ENCODE measurements at regions not wholly inside any gene's neighbourhood (a gene's known extent, or its start where the extent isn't known, plus 50 kb on each side); places are given as distances from the start of the nearest gene placed in this dataset.

DNA sequence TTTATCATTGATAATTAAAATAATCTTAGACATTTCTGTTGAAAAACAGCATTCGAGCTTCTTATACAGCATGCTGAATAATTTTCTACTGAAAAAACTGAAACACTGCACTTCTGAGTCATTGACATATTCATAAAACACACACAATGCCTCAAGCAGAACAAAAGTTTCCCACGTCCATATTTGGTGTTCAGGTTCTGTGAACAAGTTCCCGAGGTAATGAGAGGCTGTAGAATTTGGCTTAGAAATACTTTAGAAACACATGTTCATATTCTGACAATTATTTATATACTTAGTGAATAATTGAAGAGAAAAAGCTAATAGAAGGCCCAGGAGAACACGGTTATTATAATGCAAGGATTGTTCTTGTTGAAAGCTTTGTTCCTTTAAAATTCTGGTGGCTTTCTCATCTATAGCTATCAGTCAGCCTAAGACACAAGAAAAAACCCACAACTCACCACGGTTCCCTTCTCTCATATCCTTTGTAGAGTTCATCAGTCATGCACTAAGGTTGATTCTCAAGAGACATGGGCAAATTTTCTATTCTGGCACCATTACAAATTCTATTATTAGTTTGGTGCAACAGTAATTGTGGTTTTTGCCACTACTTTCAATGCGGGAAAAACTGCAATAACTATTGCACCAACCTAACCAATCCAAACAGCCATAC lies 194.4 kb downstream of the TMX3 start:
- DNase-seq (no peak), FAIRE-seq (no peak)
- intact Hi-C loops (cut with DNase I), result no loop called here
- H3K9me3 ChIP-seq (ENCODE audit: control insufficient read depth in 2 of 3, insufficient read depth in 1 of 3, low read length in 3 of 3), result no peaks in the 10 kb centered on the region
- no peaks in the 10 kb centered on the region for H3K36me3 ChIP-seq (ENCODE audit: control insufficient read depth in 2 of 3, insufficient read depth in 3 of 3, low read length in 3 of 3)
- H3K4me3 ChIP-seq (ENCODE audit: low read length in 3 of 3), result no peak overlapping the region
- H3K4me1 ChIP-seq (ENCODE audit: control insufficient read depth in 2 of 3, insufficient read depth in 2 of 3, low read depth in 1 of 3, low read length in 3 of 3), result no peaks in the 10 kb centered on the region
- H3K9ac ChIP-seq (ENCODE audit: low read length in 3 of 3), result no peak overlapping the region
- TF ChIP-seq CTCF (IDR thresholded peaks at IDR 0.05; ENCODE audit: borderline replicate concordance, extremely low read depth, insufficient read depth), result no peak
- no peak overlapping the region for H3K27ac ChIP-seq (ENCODE audit: low read depth in 2 of 2, low read length in 2 of 2)
- no peaks in the 10 kb centered on the region for H3K27me3 ChIP-seq (ENCODE audit: control insufficient read depth, insufficient read depth, low read length)

DNA sequence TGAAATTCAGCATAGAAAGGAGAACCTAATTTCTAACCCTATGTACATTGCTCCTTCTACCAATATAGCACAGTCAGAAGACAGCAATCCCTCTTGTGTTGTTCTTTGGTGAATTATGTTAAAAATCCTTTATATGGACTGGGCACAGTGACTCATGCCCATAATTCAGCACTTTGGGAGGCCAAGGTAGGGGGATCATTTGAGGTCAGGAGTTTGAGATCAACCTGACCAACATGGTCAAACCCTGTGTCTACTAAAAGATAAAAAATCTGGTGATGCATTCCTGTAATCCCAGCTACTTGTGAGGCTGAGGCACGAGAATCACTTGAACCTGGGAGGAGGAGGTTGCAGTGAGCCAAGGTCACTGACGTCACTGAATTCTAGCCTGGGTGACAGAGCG lies 195.6 kb downstream of the TMX3 start:
- DNase-seq (no peak), FAIRE-seq (no peak)
- no peak overlapping the region for H3K4me3 ChIP-seq (ENCODE audit: low read length in 3 of 3)
- H3K27me3 ChIP-seq (ENCODE audit: control insufficient read depth, insufficient read depth, low read length), result no peaks in the 10 kb centered on the region
- no peaks in the 10 kb centered on the region for H3K36me3 ChIP-seq (ENCODE audit: control insufficient read depth in 2 of 3, insufficient read depth in 3 of 3, low read length in 3 of 3)
- H3K9me3 ChIP-seq (ENCODE audit: control insufficient read depth in 2 of 3, insufficient read depth in 1 of 3, low read length in 3 of 3), result no peaks in the 10 kb centered on the region
- intact Hi-C loops (cut with DNase I), result no loop called here
- H3K27ac ChIP-seq (ENCODE audit: low read depth in 2 of 2, low read length in 2 of 2), result no peak overlapping the region
- H3K4me1 ChIP-seq (ENCODE audit: control insufficient read depth in 2 of 3, insufficient read depth in 2 of 3, low read depth in 1 of 3, low read length in 3 of 3), result no peaks in the 10 kb centered on the region
- TF ChIP-seq CTCF (IDR thresholded peaks at IDR 0.05; ENCODE audit: borderline replicate concordance, extremely low read depth, insufficient read depth), result no peak
- no peak overlapping the region for H3K9ac ChIP-seq (ENCODE audit: low read length in 3 of 3)

GRCh38 chr18:68509902-68510301 lies 205.0 kb downstream of the TMX3 start:
- Histone ChIP-seq H3K4me3 (ENCODE audit: low read length in 3 of 3) (no peak overlapping the region), H3K27ac (ENCODE audit: low read depth in 2 of 2, low read length in 2 of 2) (no peak overlapping the region), H3K4me1 (ENCODE audit: control insufficient read depth in 2 of 3, insufficient read depth in 2 of 3, low read depth in 1 of 3, low read length in 3 of 3) (no peaks in the 10 kb centered on the region), H3K9ac (ENCODE audit: low read length in 3 of 3) (no peak overlapping the region), H3K27me3 (ENCODE audit: control insufficient read depth, insufficient read depth, low read length) (no peaks in the 10 kb centered on the region), H3K36me3 (ENCODE audit: control insufficient read depth in 2 of 3, insufficient read depth in 3 of 3, low read length in 3 of 3) (no peaks in the 10 kb centered on the region), H3K9me3 (ENCODE audit: control insufficient read depth in 2 of 3, insufficient read depth in 1 of 3, low read length in 3 of 3) (no peaks in the 10 kb centered on the region)
- DNase-seq (no peak), FAIRE-seq (no peak)
- intact Hi-C loops (cut with DNase I), result no loop called here
- TF ChIP-seq CTCF (IDR thresholded peaks at IDR 0.05; ENCODE audit: borderline replicate concordance, extremely low read depth, insufficient read depth), result no peak

DNA sequence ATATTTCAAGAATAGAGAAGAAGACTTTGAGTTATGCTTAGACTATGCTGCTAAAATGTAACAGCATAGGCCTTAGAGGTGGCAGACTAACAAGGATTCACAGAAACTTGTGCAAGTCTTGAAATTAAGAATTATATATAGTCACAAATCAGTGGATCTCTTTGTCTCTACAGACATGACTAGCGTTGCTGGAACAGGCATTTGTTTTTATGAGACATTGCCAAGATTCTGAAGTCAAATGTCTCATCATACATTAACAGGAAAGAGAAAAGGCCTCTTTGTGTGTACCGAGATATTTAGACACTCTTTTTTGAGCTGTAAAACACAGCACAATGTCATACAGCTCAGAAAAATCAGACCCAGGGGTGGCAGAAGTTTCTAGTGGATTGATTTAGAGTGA lies 207.1 kb downstream of the TMX3 start:
- TF ChIP-seq CTCF (IDR thresholded peaks at IDR 0.05; ENCODE audit: borderline replicate concordance, extremely low read depth, insufficient read depth), result no peak
- no peak overlapping the region for H3K4me3 ChIP-seq (ENCODE audit: low read length in 3 of 3)
- intact Hi-C loops (cut with DNase I), result no loop called here

More for the DNA sequence above, 207.1 kb downstream of the TMX3 start:
- Histone ChIP-seq H3K9me3 (ENCODE audit: control insufficient read depth in 2 of 3, insufficient read depth in 1 of 3, low read length in 3 of 3) (no peaks in the 10 kb centered on the region), H3K27ac (ENCODE audit: low read depth in 2 of 2, low read length in 2 of 2) (no peak overlapping the region), H3K27me3 (ENCODE audit: control insufficient read depth, insufficient read depth, low read length) (no peaks in the 10 kb centered on the region), H3K4me1 (ENCODE audit: control insufficient read depth in 2 of 3, insufficient read depth in 2 of 3, low read depth in 1 of 3, low read length in 3 of 3) (no peaks in the 10 kb centered on the region), H3K9ac (ENCODE audit: low read length in 3 of 3) (no peak overlapping the region), H3K36me3 (ENCODE audit: control insufficient read depth in 2 of 3, insufficient read depth in 3 of 3, low read length in 3 of 3) (no peaks in the 10 kb centered on the region)
- DNase-seq (no peak), FAIRE-seq (no peak)
